Trophoblast cell (in vitro differentiated cells and primary cell): ENCODE measurements at regions not wholly inside any gene's neighbourhood (a gene's known extent, or its start where the extent isn't known, plus 50 kb on each side); places are given as distances from the start of the nearest gene placed in this dataset.
A peak's percentile ranks its signal among the peaks of the same experiment; 100 is the strongest.
"Not testable (repeated sequence)": the region's sequence is repeated elsewhere in the genome, so short reads cannot be mapped to it uniquely, and the experiment has no call there.

Experiments used
- DNase-seq, 2 donors: peaks; one replicate each; pipeline ENCODE4 v3.0.0-alpha.2; 2016
- H2AFZ ChIP-seq: 2 replicates; pipeline ENCODE4 v1.6.1; 2013; ENCODE audit warnings: low read length, moderate library complexity, mild to moderate bottlenecking; ENCODE audit not compliant: insufficient read depth, poor library complexity
- H2AK5ac ChIP-seq: 2 replicates; pipeline ENCODE4 v1.6.1; 2013; ENCODE audit warnings: mild to moderate bottlenecking, low read length
- H2BK120ac ChIP-seq: 2 replicates; pipeline ENCODE4 v1.6.1; 2013; ENCODE audit warnings: low read length, mild to moderate bottlenecking, moderate library complexity; ENCODE audit not compliant: insufficient read depth, poor library complexity
- H2BK12ac ChIP-seq: 2 replicates; pipeline ENCODE4 v1.6.1; 2013; ENCODE audit warnings: mild to moderate bottlenecking, low read length, moderate library complexity
- H2BK5ac ChIP-seq: 2 replicates; pipeline ENCODE4 v1.6.1; 2013; ENCODE audit warnings: low read length, low read depth, moderate library complexity, mild to moderate bottlenecking; ENCODE audit not compliant: poor library complexity
- H3K14ac ChIP-seq: 2 replicates; pipeline ENCODE4 v1.6.1; 2013; ENCODE audit warnings: mild to moderate bottlenecking, low read length
- H3K18ac ChIP-seq: 2 replicates; pipeline ENCODE4 v1.6.1; 2013; ENCODE audit warnings: mild to moderate bottlenecking, low read length
- H3K23ac ChIP-seq: 2 replicates; pipeline ENCODE4 v1.6.1; 2013; ENCODE audit warnings: low read length
- H3K27ac ChIP-seq: 2 replicates; pipeline ENCODE4 v1.5.1; 2013; ENCODE audit warnings: low read depth, mild to moderate bottlenecking, inconsistent platforms, low read length, moderate library complexity
- H3K27me3 ChIP-seq: 2 replicates; pipeline ENCODE4 v1.6.1; 2013; ENCODE audit warnings: inconsistent platforms, mild to moderate bottlenecking, low read length, moderate library complexity; ENCODE audit not compliant: insufficient read depth
- H3K36me3 ChIP-seq, 2 experiments: 1 replicate in 1 of 2; 2 replicates in 1 of 2; pipeline ENCODE4 v1.6.1; 2013; ENCODE audit warnings: low read length in 2 of 2, mild to moderate bottlenecking in 2 of 2, moderate library complexity in 1 of 2; ENCODE audit not compliant: insufficient read depth in 2 of 2, control insufficient read depth in 1 of 2
- H3K4ac ChIP-seq: 2 replicates; pipeline ENCODE4 v1.6.1; 2013; ENCODE audit warnings: low read depth, mild to moderate bottlenecking, low read length, moderate library complexity
- H3K4me1 ChIP-seq, 2 experiments: 1 replicate in 1 of 2; 2 replicates in 1 of 2; pipeline ENCODE4 v1.6.1; 2013; ENCODE audit warnings: low read length in 2 of 2, mild to moderate bottlenecking in 2 of 2, moderate library complexity in 1 of 2; ENCODE audit not compliant: insufficient read depth in 2 of 2, control insufficient read depth in 1 of 2
- H3K4me2 ChIP-seq: 2 replicates; pipeline ENCODE4 v1.6.1; 2013; ENCODE audit warnings: inconsistent platforms, mild to moderate bottlenecking, low read length, moderate library complexity
- H3K4me3 ChIP-seq: 2 replicates; pipeline ENCODE4 v1.5.1; 2013; ENCODE audit warnings: mild to moderate bottlenecking, low read depth, low read length, inconsistent platforms
- H3K79me1 ChIP-seq: one replicate; pipeline ENCODE4 v1.6.1; 2013; ENCODE audit warnings: low read length
- H3K79me2 ChIP-seq: 2 replicates; pipeline ENCODE4 v1.6.1; 2013; ENCODE audit warnings: low read length, mild to moderate bottlenecking; ENCODE audit not compliant: control insufficient read depth, insufficient read depth, poor library complexity
- H3K9ac ChIP-seq: 2 replicates; pipeline ENCODE4 v1.6.1; 2013; ENCODE audit warnings: mild to moderate bottlenecking, low read length
- H3K9me3 ChIP-seq: 2 replicates; pipeline ENCODE4 v1.6.1; 2013; ENCODE audit warnings: low read depth, mild to moderate bottlenecking, control low read depth, inconsistent platforms, low read length; ENCODE audit not compliant: insufficient read depth
- H4K12ac ChIP-seq: 2 replicates; pipeline ENCODE4 v1.6.1; 2013; ENCODE audit warnings: low read depth, mild to moderate bottlenecking, low read length, moderate library complexity
- H4K8ac ChIP-seq: 2 replicates; pipeline ENCODE4 v1.6.1; 2013; ENCODE audit warnings: low read depth, mild to moderate bottlenecking, low read length, moderate library complexity
- H4K91ac ChIP-seq: one replicate; pipeline ENCODE4 v1.6.1; 2013; ENCODE audit warnings: low read depth, mild to moderate bottlenecking, low read length, moderate library complexity
- WGBS: extraction: QIAGEN DNeasy Blood & Tissue Kit; methylation state at CpG from one replicate; pipeline ENCODE4 v1.1.7; 2013; ENCODE audit warnings: missing lambda C conversion rate; ENCODE audit not compliant: insufficient read length, insufficient coverage; ENCODE audit errors: extremely low coverage; 5-methylcytosine and 5-hydroxymethylcytosine counted together

- not testable (repeated sequence) for H4K91ac ChIP-seq, H3K4ac ChIP-seq, H3K4me1 ChIP-seq, H2AK5ac ChIP-seq, H2BK120ac ChIP-seq, H2BK5ac ChIP-seq, H3K4me3 ChIP-seq, H4K12ac ChIP-seq, H3K9ac ChIP-seq, H3K27me3 ChIP-seq, H3K79me1 ChIP-seq, H3K36me3 ChIP-seq, H2AFZ ChIP-seq, H3K9me3 ChIP-seq, H3K14ac ChIP-seq, H4K8ac ChIP-seq, DNase-seq, H3K4me2 ChIP-seq, H2BK12ac ChIP-seq, H3K79me2 ChIP-seq, H3K18ac ChIP-seq, H3K27ac ChIP-seq, H3K23ac ChIP-seq
- no CpG with 5 or more reads among the region's 3 CpGs for WGBS
Measured at GRCh38 chr4:104662269-104662668, 167.6 kb upstream of the CXXC4 start.

- Histone ChIP-seq H3K9ac (no peak overlapping the region), H3K79me2 (no peaks in the 10 kb centered on the region), H3K9me3 (no peaks in the 10 kb centered on the region), H3K4me3 (no peak overlapping the region), H4K12ac (no peak overlapping the region), H3K27me3 (no peaks in the 10 kb centered on the region), H2BK120ac (no peak overlapping the region), H4K8ac (no peak overlapping the region), H3K79me1 (no peaks in the 10 kb centered on the region), H2BK5ac (no peak overlapping the region), H3K14ac (no peak overlapping the region), H3K18ac (no peak overlapping the region), H4K91ac (no peak overlapping the region), H3K4me2 (no peak overlapping the region), H3K4ac (no peak overlapping the region), H3K27ac (no peak overlapping the region), H2AFZ (no peak overlapping the region), H2BK12ac (no peak overlapping the region), H3K23ac (no peak overlapping the region), H3K4me1 (no peaks in the 10 kb centered on the region), H3K36me3 (no peaks in the 10 kb centered on the region), H2AK5ac (no peak overlapping the region)
- DNase-seq: no peak
- WGBS: no CpG with 5 or more reads among the region's 3 CpGs
Measured at GRCh38 chr4:104677116-104677515, 182.4 kb upstream of the CXXC4 start.

GRCh38 chr4:104682311-104682710, 187.6 kb upstream of the CXXC4 start:
- Histone ChIP-seq H4K8ac (no peak overlapping the region), H2BK120ac (no peak overlapping the region), H3K9ac (no peak overlapping the region), H3K14ac (no peak overlapping the region), H2BK5ac (no peak overlapping the region), H3K36me3 (no peaks in the 10 kb centered on the region), H3K27me3 (no peaks in the 10 kb centered on the region), H3K79me2 (no peaks in the 10 kb centered on the region), H3K23ac (no peak overlapping the region), H2AK5ac (no peak overlapping the region), H3K18ac (no peak overlapping the region), H3K4me3 (no peak overlapping the region), H3K4me2 (no peak overlapping the region), H2BK12ac (no peak overlapping the region), H2AFZ (no peak overlapping the region), H3K27ac (no peak overlapping the region), H4K91ac (no peak overlapping the region), H3K9me3 (no peaks in the 10 kb centered on the region), H4K12ac (no peak overlapping the region), H3K79me1 (no peaks in the 10 kb centered on the region), H3K4ac (no peak overlapping the region), H3K4me1 (no peaks in the 10 kb centered on the region)
- no peak for DNase-seq
- WGBS: no CpG with 5 or more reads among the region's 1 CpG

GRCh38 chr4:104693601-104694201, 199.0 kb upstream of the CXXC4 start:
- peak in 1 of 2 donors; percentile 29 for DNase-seq
- Histone ChIP-seq H3K9ac (no peak overlapping the region), H3K79me1 (no peaks in the 10 kb centered on the region), H4K91ac (no peak overlapping the region), H3K4ac (no peak overlapping the region), H3K23ac (no peak overlapping the region), H3K36me3 (no peaks in the 10 kb centered on the region), H3K4me3 (no peak overlapping the region), H4K8ac (no peak overlapping the region), H3K9me3 (no peaks in the 10 kb centered on the region), H3K27me3 (no peaks in the 10 kb centered on the region), H3K14ac (no peak overlapping the region), H4K12ac (no peak overlapping the region), H3K79me2 (no peaks in the 10 kb centered on the region), H2BK120ac (no peak overlapping the region), H3K27ac (no peak overlapping the region), H2BK5ac (no peak overlapping the region), H3K4me2 (no peak overlapping the region), H3K18ac (no peak overlapping the region), H2BK12ac (no peak overlapping the region), H2AFZ (no peak overlapping the region), H2AK5ac (no peak overlapping the region), H3K4me1 (no peaks in the 10 kb centered on the region)
- no CpG with 5 or more reads among the region's 5 CpGs for WGBS
